ENCODE measurements at regions not wholly inside any gene's neighbourhood (a gene's known extent, or its start where the extent isn't known, plus 50 kb on each side); places are given as distances from the start of the nearest gene placed in this dataset.

GRCh38 chr7:25056368-25056767 lies 68.7 kb downstream of the CYCS start:
- no peak for TF ChIP-seq CTCF (IDR thresholded peaks at IDR 0.05)
- TF ChIP-seq POLR2AphosphoS5 (IDR thresholded peaks at IDR 0.05), result no peak
